ENCODE measurements at regions not wholly inside any gene's neighbourhood (a gene's known extent, or its start where the extent isn't known, plus 50 kb on each side); places are given as distances from the start of the nearest gene placed in this dataset.

DNA sequence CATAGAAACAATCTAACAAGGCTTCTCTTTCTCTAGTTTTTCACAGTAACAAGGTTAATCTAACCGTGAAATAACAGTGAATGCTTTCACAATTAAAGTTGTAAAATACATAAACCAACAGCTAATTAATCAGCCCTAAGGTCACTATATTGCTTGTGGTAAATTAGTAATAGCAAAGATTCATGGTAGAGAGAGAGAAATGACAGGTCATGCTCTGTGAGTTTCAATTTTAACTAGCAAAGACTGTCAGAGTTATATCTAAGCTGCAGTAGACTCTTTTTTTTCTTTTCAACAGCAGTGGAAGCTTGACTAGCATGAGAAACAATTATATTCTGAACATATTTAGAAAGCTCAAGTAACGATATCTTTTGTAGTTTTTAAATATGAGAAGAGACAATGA lies 1068.0 kb downstream of the MAT2B start:
- no peaks in the 10 kb centered on the region for H3K9me3 ChIP-seq (ENCODE audit: low read length)
- no peaks in the 10 kb centered on the region for H3F3A ChIP-seq (ENCODE audit: insufficient read depth, low read length, poor library complexity, severe bottlenecking)
- H3K4me2 ChIP-seq (ENCODE audit: low read length): no peak overlapping the region
- no peaks in the 10 kb centered on the region for H3K79me2 ChIP-seq (replicated peaks; ENCODE audit: insufficient read depth, low read length)
- H4K20me1 ChIP-seq (ENCODE audit: insufficient read depth): no peaks in the 10 kb centered on the region
- H2AFZ ChIP-seq (ENCODE audit: low read depth, low read length): no peak overlapping the region
- no peak for TF ChIP-seq POLR2AphosphoS5 (IDR thresholded peaks at IDR 0.05)
- no peak for TF ChIP-seq EP300 (conservative IDR thresholded peaks at IDR 0.05; ENCODE audit: poor library complexity, severe bottlenecking)
- TF ChIP-seq RAD21 (conservative IDR thresholded peaks at IDR 0.05): no peak
- no peak for TF ChIP-seq MXI1 (conservative IDR thresholded peaks at IDR 0.05; ENCODE audit: poor library complexity, severe bottlenecking)
- no peaks in the 10 kb centered on the region for H3K27me3 ChIP-seq (ENCODE audit: insufficient read depth, low read depth, low read length)
- no peaks in the 10 kb centered on the region for H3K36me3 ChIP-seq (ENCODE audit: insufficient read depth, low read length)
- H3K27ac ChIP-seq (ENCODE audit: low read length): no peak overlapping the region
- H3K4me3 ChIP-seq (ENCODE audit: low read length): no peak overlapping the region
- H3K9me2 ChIP-seq (ENCODE audit: insufficient read depth, low read length): no peaks in the 10 kb centered on the region
- H3K9ac ChIP-seq (ENCODE audit: low read length): no peak overlapping the region

DNA sequence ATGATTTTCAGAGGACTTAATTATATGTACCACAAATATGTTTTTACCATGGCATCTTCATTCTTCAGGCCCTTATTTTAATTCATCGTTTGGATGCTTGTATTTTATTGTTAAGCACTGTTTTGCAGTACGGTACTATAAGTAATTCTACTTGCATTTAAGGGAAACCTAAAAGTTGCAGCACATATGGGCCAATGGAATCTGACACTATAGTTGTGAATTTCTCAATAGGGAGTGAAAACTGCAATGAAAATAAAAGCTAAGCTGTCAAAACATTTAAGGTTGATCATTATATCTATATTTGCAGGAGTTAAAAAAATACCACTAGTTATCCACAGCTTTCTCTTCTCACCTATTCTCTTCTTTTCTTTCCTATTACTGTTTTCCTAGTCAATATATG lies 1071.8 kb downstream of the MAT2B start:
- TF ChIP-seq SMC3 (conservative IDR thresholded peaks at IDR 0.05; ENCODE audit: poor library complexity): no peak
- no peak for TF ChIP-seq POLR2AphosphoS5 (IDR thresholded peaks at IDR 0.05)
- no peak for TF ChIP-seq TAF1 (IDR thresholded peaks at IDR 0.05; ENCODE audit: low read depth)
- TF ChIP-seq, protein P1, sequence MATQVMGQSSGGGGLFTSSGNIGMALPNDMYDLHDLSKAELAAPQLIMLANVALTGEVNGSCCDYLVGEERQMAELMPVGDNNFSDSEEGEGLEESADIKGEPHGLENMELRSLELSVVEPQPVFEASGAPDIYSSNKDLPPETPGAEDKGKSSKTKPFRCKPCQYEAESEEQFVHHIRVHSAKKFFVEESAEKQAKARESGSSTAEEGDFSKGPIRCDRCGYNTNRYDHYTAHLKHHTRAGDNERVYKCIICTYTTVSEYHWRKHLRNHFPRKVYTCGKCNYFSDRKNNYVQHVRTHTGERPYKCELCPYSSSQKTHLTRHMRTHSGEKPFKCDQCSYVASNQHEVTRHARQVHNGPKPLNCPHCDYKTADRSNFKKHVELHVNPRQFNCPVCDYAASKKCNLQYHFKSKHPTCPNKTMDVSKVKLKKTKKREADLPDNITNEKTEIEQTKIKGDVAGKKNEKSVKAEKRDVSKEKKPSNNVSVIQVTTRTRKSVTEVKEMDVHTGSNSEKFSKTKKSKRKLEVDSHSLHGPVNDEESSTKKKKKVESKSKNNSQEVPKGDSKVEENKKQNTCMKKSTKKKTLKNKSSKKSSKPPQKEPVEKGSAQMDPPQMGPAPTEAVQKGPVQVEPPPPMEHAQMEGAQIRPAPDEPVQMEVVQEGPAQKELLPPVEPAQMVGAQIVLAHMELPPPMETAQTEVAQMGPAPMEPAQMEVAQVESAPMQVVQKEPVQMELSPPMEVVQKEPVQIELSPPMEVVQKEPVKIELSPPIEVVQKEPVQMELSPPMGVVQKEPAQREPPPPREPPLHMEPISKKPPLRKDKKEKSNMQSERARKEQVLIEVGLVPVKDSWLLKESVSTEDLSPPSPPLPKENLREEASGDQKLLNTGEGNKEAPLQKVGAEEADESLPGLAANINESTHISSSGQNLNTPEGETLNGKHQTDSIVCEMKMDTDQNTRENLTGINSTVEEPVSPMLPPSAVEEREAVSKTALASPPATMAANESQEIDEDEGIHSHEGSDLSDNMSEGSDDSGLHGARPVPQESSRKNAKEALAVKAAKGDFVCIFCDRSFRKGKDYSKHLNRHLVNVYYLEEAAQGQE (IDR thresholded peaks at IDR 0.05; ENCODE audit: borderline replicate concordance): no peak
- TF ChIP-seq RAD21 (conservative IDR thresholded peaks at IDR 0.05): no peak
- TF ChIP-seq EP300 (conservative IDR thresholded peaks at IDR 0.05; ENCODE audit: poor library complexity, severe bottlenecking): no peak
- no peak for TF ChIP-seq MXI1 (conservative IDR thresholded peaks at IDR 0.05; ENCODE audit: poor library complexity, severe bottlenecking)
- TF ChIP-seq, protein P2, sequence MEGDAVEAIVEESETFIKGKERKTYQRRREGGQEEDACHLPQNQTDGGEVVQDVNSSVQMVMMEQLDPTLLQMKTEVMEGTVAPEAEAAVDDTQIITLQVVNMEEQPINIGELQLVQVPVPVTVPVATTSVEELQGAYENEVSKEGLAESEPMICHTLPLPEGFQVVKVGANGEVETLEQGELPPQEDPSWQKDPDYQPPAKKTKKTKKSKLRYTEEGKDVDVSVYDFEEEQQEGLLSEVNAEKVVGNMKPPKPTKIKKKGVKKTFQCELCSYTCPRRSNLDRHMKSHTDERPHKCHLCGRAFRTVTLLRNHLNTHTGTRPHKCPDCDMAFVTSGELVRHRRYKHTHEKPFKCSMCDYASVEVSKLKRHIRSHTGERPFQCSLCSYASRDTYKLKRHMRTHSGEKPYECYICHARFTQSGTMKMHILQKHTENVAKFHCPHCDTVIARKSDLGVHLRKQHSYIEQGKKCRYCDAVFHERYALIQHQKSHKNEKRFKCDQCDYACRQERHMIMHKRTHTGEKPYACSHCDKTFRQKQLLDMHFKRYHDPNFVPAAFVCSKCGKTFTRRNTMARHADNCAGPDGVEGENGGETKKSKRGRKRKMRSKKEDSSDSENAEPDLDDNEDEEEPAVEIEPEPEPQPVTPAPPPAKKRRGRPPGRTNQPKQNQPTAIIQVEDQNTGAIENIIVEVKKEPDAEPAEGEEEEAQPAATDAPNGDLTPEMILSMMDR (IDR thresholded peaks at IDR 0.05; ENCODE audit: poor library complexity, severe bottlenecking): no peak
- no peak for TF ChIP-seq EZH2 (IDR thresholded peaks at IDR 0.05; ENCODE audit: borderline replicate concordance, insufficient read depth, low read length, poor library complexity, severe bottlenecking)
- no peak overlapping the region for H3K9ac ChIP-seq (ENCODE audit: low read length)

DNA sequence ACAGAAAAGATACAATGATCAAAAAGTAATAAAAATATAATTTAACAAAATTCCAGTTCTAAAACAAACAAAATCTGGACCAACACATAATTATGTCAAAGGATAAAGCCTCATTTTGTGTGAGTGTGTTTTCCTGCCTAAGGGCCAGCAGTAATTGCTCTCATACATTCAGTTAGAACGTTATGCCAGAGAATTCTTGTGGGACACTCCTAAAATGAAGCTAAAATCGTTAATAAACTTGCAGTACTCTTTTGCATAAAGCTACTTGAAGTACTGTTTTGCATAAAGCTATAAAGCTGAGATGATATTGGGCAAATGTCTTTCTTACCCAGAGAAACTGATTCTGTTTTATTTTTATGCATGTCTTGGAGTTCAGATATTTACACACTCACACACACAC lies 1072.3 kb downstream of the MAT2B start:
- TF ChIP-seq EZH2 (IDR thresholded peaks at IDR 0.05; ENCODE audit: borderline replicate concordance, insufficient read depth, low read length, poor library complexity, severe bottlenecking) (no peak), RAD21 (conservative IDR thresholded peaks at IDR 0.05) (no peak), POLR2AphosphoS5 (IDR thresholded peaks at IDR 0.05) (no peak)
- Histone ChIP-seq H3K79me2 (replicated peaks; ENCODE audit: insufficient read depth, low read length) (no peaks in the 10 kb centered on the region), H4K20me1 (ENCODE audit: insufficient read depth) (no peaks in the 10 kb centered on the region), H3K9me3 (ENCODE audit: low read length) (no peaks in the 10 kb centered on the region), H3K27me3 (ENCODE audit: insufficient read depth, low read depth, low read length) (no peaks in the 10 kb centered on the region), H3K9me2 (ENCODE audit: insufficient read depth, low read length) (no peaks in the 10 kb centered on the region), H3K36me3 (ENCODE audit: insufficient read depth, low read length) (no peaks in the 10 kb centered on the region), H3F3A (ENCODE audit: insufficient read depth, low read length, poor library complexity, severe bottlenecking) (no peaks in the 10 kb centered on the region), H3K27ac (ENCODE audit: low read length) (no peak overlapping the region), H3K4me2 (ENCODE audit: low read length) (no peak overlapping the region), H3K9ac (ENCODE audit: low read length) (no peak overlapping the region), H3K4me3 (ENCODE audit: low read length) (no peak overlapping the region), H2AFZ (ENCODE audit: low read depth, low read length) (no peak overlapping the region)

More for the DNA sequence above, 1071.8 kb downstream of the MAT2B start:
- no peak overlapping the region for H3K27ac ChIP-seq (ENCODE audit: low read length)
- H4K20me1 ChIP-seq (ENCODE audit: insufficient read depth): no peaks in the 10 kb centered on the region
- no peaks in the 10 kb centered on the region for H3K27me3 ChIP-seq (ENCODE audit: insufficient read depth, low read depth, low read length)
- no peaks in the 10 kb centered on the region for H3K79me2 ChIP-seq (replicated peaks; ENCODE audit: insufficient read depth, low read length)
- H3K9me3 ChIP-seq (ENCODE audit: low read length): no peaks in the 10 kb centered on the region
- no peaks in the 10 kb centered on the region for H3K36me3 ChIP-seq (ENCODE audit: insufficient read depth, low read length)
- H3K9me2 ChIP-seq (ENCODE audit: insufficient read depth, low read length): no peaks in the 10 kb centered on the region
- no peak overlapping the region for H3K4me2 ChIP-seq (ENCODE audit: low read length)
- H2AFZ ChIP-seq (ENCODE audit: low read depth, low read length): no peak overlapping the region
- no peak overlapping the region for H3K4me3 ChIP-seq (ENCODE audit: low read length)
- no peaks in the 10 kb centered on the region for H3F3A ChIP-seq (ENCODE audit: insufficient read depth, low read length, poor library complexity, severe bottlenecking)
